T-helper 17 cell (primary cell): ENCODE measurements at regions not wholly inside any gene's neighbourhood (a gene's known extent, or its start where the extent isn't known, plus 50 kb on each side); places are given as distances from the start of the nearest gene placed in this dataset.
"Not testable (repeated sequence)": the region's sequence is repeated elsewhere in the genome, so short reads cannot be mapped to it uniquely, and the experiment has no call there.

Experiments used
- ATAC-seq: fragments of 150-1000 bp; cut with Tn5 transposase; 2 replicates; pipeline ENCODE4 v1.10.0; 2021; ENCODE audit warnings: mild to moderate bottlenecking, moderate library complexity
- DNase-seq, 3 donors: peaks; one replicate each; pipeline versions ENCODE4 v3.0.0 to v3.0.0-alpha.2; 2020 to 2021
- H3K9me3 ChIP-seq: one replicate; pipeline ENCODE4 v1.7.0; 2013; ENCODE audit warnings: low read length, mild to moderate bottlenecking; ENCODE audit not compliant: control insufficient read depth, poor library complexity, severe bottlenecking
- H3K27ac Mint-ChIP-seq: one replicate; pipeline ENCODE4 v1.8.0; 2022; ENCODE audit warnings: mild to moderate bottlenecking, moderate library complexity, mixed read lengths
- H3K27me3 Mint-ChIP-seq: one replicate; pipeline ENCODE4 v1.8.0; 2022; ENCODE audit warnings: mixed read lengths
- H3K36me3 Mint-ChIP-seq: one replicate; pipeline ENCODE4 v1.8.0; 2022; ENCODE audit warnings: low read depth, mixed read lengths
- H3K4me1 Mint-ChIP-seq: one replicate; pipeline ENCODE4 v1.8.0; 2022; ENCODE audit warnings: mild to moderate bottlenecking, mixed read lengths
- H3K4me3 Mint-ChIP-seq: one replicate; pipeline ENCODE4 v1.8.0; 2022; ENCODE audit warnings: mild to moderate bottlenecking, moderate library complexity, mixed read lengths

DNA sequence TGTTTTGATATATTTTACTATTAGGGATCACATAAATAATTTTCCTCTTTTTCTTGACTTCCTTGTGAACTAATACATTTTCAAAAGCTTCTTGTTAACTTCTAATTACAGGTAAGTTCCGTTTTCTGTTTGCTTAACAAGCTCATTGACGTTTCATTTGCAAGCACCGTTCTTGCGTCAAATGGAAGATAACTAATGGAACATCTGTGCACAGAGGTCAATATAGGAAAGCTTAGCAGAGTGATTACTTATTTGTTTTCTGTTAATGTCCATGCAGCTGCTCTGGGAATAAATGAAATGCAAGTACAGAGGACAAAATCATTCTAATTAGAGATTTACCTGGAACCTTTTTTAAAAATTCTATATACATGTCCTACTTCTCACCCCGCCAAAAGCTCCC lies 115.5 kb upstream of the C2CD4B start:
- H3K27me3 Mint-ChIP-seq, result peaks cover 61% of the 10 kb centered on the region
- no peak overlapping the region for H3K4me3 Mint-ChIP-seq
- ATAC-seq, result no peak
- H3K27ac Mint-ChIP-seq, result no peak overlapping the region
- peaks cover 2% of the 10 kb centered on the region for H3K36me3 Mint-ChIP-seq
- DNase-seq, result no peak
- no peaks in the 10 kb centered on the region for H3K4me1 Mint-ChIP-seq
- H3K9me3 ChIP-seq, result no peaks in the 10 kb centered on the region

DNA sequence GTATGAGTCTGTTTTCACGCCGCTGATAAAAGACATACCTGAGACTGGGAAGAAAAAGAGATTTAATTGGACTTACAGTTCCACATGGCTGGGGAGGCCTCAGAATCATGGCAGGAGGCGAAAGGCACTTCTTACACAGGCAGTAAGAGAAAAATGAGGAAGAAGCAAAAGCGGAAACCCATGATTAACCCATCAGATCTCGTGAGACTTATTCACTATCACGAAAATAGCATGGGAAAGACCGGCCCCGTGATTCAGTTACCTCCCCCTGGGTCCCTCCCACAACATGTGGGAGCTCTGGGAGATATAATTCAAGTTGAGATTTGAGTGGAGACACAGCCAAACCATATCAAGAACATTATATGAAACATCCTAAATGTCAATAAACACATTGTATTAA lies 116.7 kb upstream of the C2CD4B start:
- not testable (repeated sequence) for H3K9me3 ChIP-seq, ATAC-seq, DNase-seq, H3K27ac Mint-ChIP-seq, H3K4me3 Mint-ChIP-seq, H3K36me3 Mint-ChIP-seq, H3K4me1 Mint-ChIP-seq
- peaks cover 67% of the 10 kb centered on the region for H3K27me3 Mint-ChIP-seq

DNA sequence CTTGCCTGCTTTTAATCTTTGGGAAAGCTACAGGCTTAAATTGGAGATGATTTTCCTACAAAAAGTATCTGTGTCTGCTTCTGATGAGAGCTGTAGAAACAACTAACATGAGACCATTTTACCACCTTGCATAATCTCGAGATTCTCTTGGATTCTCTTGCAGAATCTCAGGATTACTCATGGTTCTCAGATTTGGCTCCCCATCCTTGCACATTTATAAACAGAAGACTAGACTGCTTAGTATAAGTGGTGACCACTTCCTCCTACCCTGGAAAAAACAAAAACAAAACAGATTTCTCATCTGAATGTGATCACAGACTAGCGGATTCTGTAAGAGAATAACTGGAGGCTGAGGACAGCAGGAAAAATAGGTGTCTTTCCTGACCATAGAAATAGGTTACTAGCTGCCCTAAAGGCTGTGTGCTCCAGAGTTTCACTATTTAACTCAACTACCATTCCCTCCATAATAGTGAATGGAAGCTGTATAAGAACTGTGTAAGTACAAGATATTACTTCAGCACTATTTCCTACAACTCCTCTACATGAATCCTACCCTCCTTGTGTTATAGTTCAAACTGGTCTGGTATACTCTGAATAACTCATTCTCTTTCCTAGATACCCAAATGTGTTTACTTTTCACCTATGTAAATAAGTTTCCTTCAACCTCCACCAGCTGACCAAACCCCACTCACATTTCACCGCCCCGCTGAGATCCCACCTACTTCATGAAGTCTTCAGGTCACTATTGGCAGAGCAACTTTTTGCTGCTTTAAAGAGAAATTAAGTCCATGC lies 122.2 kb upstream of the C2CD4B start:
- no peak overlapping the region for H3K27ac Mint-ChIP-seq
- ATAC-seq (no peak), DNase-seq (no peak)
- H3K9me3 ChIP-seq, result no peaks in the 10 kb centered on the region
- H3K4me1 Mint-ChIP-seq, result peaks cover 7% of the 10 kb centered on the region
- peaks cover 52% of the 10 kb centered on the region for H3K27me3 Mint-ChIP-seq
- peaks cover 9% of the 10 kb centered on the region for H3K36me3 Mint-ChIP-seq
- no peak overlapping the region for H3K4me3 Mint-ChIP-seq

DNA sequence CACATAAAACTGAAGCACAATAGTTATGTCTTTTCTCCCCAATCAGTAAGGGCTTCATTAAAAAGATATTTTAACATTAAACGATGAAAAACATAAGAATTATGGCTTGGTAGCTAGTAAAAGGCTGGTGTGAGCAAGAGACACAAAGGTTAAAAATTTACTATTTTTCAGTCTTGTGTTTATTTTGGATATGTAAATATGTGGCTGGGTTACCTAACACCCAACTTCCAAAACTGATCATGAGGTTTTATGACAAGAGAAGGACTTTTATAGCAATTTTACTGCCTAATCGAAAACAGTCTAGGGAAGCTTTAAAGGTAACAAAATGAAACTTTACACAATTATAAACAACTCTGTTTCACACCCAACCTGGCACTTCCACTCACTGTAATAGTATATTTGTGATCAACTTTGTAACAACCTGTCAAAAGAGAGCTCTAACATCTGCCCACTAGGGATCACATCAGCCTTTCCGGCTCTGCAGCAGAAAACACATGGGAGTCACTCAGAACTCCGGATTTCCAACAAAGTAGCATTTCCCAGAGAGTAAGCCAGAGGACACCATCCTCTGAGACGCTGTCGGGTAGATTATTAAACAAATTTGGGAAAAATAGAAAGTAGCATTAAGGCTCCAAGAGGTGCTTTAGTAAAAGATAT lies 123.4 kb upstream of the C2CD4B start:
- H3K4me1 Mint-ChIP-seq, result peaks cover 7% of the 10 kb centered on the region
- ATAC-seq (no peak), DNase-seq (no peak)
- peaks cover 52% of the 10 kb centered on the region for H3K27me3 Mint-ChIP-seq
- H3K4me3 Mint-ChIP-seq, result no peak overlapping the region
- no peaks in the 10 kb centered on the region for H3K9me3 ChIP-seq
- no peak overlapping the region for H3K27ac Mint-ChIP-seq
- peaks cover 7% of the 10 kb centered on the region for H3K36me3 Mint-ChIP-seq

DNA sequence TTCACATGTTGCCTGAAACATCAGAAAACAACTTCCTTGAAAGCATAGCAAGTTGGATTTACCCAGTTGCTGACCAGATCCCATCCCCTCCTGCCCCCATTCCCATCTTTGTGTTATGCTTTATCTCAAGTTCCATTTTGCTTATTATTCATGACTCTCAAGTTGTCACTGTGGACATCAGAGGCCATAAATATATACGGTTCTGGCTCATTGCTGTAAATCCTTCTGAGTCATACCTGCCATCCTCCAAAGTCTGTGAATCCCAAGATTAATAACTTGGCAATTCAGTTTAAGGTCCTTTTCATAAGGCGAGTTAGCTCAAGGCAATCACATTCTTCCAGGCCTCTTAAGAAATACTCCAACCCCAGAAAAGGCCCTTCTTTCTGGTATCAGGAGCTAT lies 126.2 kb upstream of the C2CD4B start:
- Mint-ChIP-seq H3K27me3 (peaks cover 32% of the 10 kb centered on the region), H3K36me3 (peaks cover 7% of the 10 kb centered on the region), H3K4me3 (no peak overlapping the region), H3K4me1 (peaks cover 7% of the 10 kb centered on the region), H3K27ac (no peak overlapping the region)
- ATAC-seq, result no peak
- DNase-seq, result no peak
- no peaks in the 10 kb centered on the region for H3K9me3 ChIP-seq

DNA sequence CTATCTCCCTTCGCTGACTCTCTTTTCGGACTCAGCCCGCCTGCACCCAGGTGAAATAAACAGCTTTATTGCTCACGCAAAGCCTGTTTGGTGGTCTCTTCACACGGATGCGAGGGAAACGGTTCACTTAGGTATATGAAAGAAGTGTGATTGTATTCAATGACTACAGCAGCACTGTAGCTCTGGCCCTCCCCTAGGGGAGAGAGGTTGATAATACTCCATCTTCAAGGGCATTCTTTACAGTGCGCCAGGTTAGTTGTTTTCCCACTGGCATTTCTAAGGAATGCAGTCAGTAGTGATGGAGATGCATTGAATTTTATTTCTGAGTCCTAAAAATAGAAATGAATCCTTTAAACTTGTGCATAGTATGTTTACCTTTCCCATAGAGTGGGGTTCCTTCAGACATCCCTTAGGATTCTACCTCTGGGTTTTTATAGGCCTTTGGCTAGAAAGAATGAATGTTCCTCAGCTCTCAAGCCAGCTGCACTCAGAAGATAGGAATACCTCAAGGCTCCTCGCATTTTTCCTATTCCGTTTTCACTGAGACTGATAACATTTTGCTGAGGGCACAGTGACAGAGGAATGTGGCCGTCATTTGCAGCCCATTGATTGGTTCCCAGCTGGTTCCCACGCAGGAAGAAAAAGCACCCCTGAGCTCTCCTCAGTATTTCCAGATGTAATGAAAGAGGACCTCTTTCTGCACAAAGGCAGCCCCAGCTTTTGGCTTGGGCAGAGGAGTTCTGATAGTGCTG lies 131.8 kb upstream of the C2CD4B start:
- Mint-ChIP-seq H3K4me3 (no peak overlapping the region), H3K4me1 (no peaks in the 10 kb centered on the region), H3K36me3 (no peaks in the 10 kb centered on the region), H3K27me3 (peaks cover 20% of the 10 kb centered on the region), H3K27ac (no peak overlapping the region)
- no peaks in the 10 kb centered on the region for H3K9me3 ChIP-seq
- ATAC-seq (no peak), DNase-seq (no peak)

DNA sequence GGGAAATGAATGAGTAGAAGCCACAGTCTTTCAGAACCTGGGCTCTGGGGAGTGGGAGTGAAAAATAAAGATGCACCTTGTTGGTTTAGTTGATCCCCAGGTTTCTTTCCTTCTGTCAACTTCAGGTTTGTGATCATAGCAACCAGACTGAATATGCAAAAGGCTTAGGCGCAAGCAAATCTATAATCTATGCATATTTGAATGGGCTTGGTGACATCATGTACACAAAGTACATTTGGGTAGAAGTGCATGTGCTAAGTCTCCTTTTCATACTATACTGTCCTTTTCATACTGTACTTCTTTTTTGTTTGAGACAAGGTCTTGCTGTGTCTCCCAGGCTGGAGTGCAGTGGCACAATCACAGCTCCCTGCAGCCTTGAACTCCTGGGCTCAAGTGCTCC lies 132.4 kb upstream of the C2CD4B start:
- Mint-ChIP-seq H3K4me3 (no peak overlapping the region), H3K36me3 (no peaks in the 10 kb centered on the region), H3K4me1 (no peaks in the 10 kb centered on the region), H3K27ac (no peak overlapping the region), H3K27me3 (peaks cover 26% of the 10 kb centered on the region)
- H3K9me3 ChIP-seq, result no peaks in the 10 kb centered on the region
- ATAC-seq (no peak), DNase-seq (no peak)

DNA sequence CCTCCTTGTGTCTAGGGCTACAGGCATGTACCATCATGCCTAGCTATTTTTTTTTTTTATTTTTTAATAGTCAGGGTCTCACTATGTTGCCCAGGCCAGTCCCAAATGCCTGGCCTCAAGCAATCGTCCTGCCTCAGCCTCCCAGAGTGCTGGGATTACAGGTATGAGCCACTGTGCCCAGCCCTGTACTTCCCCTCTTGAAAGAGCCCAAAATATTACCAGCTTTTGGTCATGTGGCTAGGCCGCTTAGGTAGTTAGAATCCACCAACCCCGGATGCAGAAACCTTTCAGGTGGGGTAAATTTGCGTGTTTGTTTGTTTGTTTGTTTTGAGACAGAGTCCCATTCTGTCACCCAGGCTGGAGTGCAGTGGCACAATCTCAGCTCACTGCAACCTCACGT lies 132.8 kb upstream of the C2CD4B start:
- no peaks in the 10 kb centered on the region for H3K4me1 Mint-ChIP-seq
- no peak overlapping the region for H3K27ac Mint-ChIP-seq
- no peak for DNase-seq
- H3K4me3 Mint-ChIP-seq, result no peak overlapping the region
- no peaks in the 10 kb centered on the region for H3K36me3 Mint-ChIP-seq
- no peaks in the 10 kb centered on the region for H3K9me3 ChIP-seq
- H3K27me3 Mint-ChIP-seq, result peaks cover 21% of the 10 kb centered on the region
- ATAC-seq, result no peak

DNA sequence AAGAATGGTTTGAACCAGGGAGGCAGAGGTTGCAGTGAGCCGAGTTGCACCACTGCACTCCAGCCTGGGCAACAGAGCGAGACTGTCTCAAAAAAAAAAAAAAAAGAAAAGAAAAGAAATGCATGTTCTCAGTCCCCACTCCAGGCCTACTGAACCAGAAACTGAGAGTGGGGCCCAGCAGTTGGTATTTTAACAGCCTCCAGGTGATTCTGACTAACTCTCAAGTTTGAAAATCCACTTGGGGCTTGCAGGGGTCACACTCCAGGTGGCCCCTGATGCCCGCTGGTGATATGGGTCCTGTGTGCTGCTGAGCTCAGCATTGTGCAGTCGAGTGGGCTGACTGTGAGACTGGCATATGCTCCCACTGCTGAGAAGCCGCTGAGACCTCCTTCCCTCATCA lies 133.7 kb upstream of the C2CD4B start:
- no peaks in the 10 kb centered on the region for H3K9me3 ChIP-seq
- H3K36me3 Mint-ChIP-seq, result no peaks in the 10 kb centered on the region

DNA sequence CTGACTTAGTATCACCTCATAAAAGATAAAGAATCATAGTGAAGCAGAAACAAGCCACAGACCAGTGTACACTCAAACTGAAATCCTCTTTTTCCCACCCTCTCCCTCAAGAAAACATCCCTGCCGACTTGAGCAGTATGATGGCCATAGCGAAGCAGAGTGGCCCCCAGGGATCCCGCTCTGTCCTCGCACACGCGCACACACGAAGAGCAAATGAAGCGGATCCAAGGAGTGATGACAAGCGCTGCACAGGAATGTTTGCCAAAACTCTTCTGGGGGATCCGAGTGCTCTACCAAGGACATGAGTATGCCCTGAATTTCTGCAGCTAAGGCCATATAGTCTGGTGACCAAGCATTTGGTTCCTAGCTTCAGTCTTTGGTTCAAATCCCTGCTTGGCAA lies 134.5 kb upstream of the C2CD4B start:
- Mint-ChIP-seq H3K36me3 (no peaks in the 10 kb centered on the region), H3K4me1 (no peaks in the 10 kb centered on the region), H3K27me3 (peaks cover 27% of the 10 kb centered on the region), H3K4me3 (no peak overlapping the region), H3K27ac (no peak overlapping the region)
- no peak for DNase-seq
- ATAC-seq, result no peak
- H3K9me3 ChIP-seq, result no peaks in the 10 kb centered on the region

More for the DNA sequence above, 133.7 kb upstream of the C2CD4B start:
- ATAC-seq (no peak), DNase-seq (no peak)
- Mint-ChIP-seq H3K27me3 (peaks cover 20% of the 10 kb centered on the region), H3K4me1 (no peaks in the 10 kb centered on the region), H3K27ac (no peak overlapping the region), H3K4me3 (no peak overlapping the region)

DNA sequence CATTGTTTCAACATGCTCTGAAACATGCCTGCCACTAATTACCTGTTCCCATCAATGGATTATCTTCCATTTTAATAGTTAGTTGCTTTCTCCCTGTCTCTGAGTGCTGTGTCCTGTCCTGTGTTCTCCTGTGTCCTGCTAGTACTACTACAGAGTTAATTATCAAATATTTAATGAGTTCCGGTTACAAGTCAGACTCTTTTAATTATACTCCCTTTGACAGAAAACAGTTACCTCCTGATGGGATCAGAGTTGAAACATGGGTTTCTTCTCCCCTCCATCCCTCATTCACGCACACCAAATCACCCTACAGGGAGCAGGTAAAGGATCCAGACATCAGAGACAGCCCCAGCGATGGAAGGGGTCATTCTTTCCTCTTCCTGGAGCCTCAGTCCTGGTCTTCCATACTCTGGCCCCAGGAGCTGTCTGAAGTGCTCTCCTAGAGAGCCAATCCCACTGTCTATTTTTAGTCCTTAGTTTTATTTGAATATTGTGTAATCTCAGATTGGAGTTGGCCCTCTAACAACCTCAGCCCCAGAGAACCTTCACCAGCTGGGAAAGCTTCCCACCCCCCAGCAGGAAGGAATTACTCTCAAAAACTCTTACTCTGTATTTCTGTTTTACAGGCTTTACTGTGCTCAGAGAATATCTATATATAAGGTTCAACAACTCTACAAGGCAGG lies 137.0 kb upstream of the C2CD4B start:
- peaks cover 7% of the 10 kb centered on the region for H3K4me1 Mint-ChIP-seq
- H3K4me3 Mint-ChIP-seq, result no peak overlapping the region
- ATAC-seq (no peak), DNase-seq (no peak)
- H3K27me3 Mint-ChIP-seq, result peaks cover 36% of the 10 kb centered on the region
- H3K27ac Mint-ChIP-seq, result no peak overlapping the region
- H3K9me3 ChIP-seq, result no peaks in the 10 kb centered on the region
- H3K36me3 Mint-ChIP-seq, result no peaks in the 10 kb centered on the region

DNA sequence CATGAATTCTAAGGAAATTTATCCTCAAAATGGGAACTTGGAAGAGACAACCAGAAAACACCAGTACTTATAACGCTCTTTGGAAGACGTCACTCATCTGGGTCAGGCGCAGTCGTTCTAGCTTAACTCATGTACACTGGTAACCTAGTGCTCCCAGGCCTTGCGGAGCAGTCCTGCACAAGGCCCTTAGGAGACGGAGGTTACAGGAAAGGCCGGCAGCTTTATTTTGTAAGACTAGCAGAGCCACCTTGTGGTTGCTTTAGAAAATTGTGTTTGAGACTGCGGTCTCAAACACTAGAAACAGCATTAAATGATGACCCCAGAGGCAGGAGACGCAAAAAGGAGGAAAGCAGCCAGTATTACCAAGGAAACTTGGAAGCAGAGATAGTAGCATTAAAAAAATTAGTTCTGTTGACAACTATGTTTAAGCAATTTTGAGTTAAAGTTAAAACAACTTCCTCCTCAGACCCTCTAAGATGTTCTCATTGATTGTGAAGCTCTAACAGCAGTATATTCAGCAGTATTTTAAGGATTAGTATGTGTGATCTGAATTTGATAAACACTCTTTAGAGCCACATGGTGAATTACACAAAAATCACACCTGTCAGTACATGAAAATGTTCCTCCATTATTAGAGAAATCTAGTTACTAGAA lies 141.9 kb upstream of the C2CD4B start:
- no peaks in the 10 kb centered on the region for H3K36me3 Mint-ChIP-seq
- peak overlapping the region; percentile 80 for H3K4me3 Mint-ChIP-seq
- peaks cover 7% of the 10 kb centered on the region for H3K4me1 Mint-ChIP-seq
- peaks cover 55% of the 10 kb centered on the region for H3K27me3 Mint-ChIP-seq
- peak overlapping the region; percentile 79 for H3K27ac Mint-ChIP-seq
- H3K9me3 ChIP-seq, result no peaks in the 10 kb centered on the region
- DNase-seq, result no peak
- no peak for ATAC-seq

DNA sequence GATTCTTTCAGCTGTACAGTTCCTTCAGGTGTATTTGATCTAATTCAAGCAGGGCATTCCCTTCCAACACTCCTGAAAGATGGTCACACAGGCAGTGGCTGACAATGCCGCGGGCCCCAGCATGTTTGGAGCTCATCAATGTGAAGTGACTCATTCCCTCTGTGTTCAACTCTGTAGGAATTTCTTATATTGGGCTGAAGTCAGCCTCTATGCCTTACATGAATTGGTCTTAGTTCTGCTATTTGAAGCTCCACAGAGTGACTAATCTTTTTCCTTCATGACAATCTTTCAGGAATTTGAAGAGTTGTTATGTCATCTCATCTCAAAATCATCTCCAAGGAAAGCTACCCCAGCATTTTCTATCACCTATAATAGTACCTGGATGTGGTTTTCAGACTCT lies 142.5 kb upstream of the C2CD4B start:
- Mint-ChIP-seq H3K4me3 (no peak overlapping the region), H3K4me1 (peaks cover 7% of the 10 kb centered on the region), H3K36me3 (no peaks in the 10 kb centered on the region), H3K27me3 (peaks cover 56% of the 10 kb centered on the region), H3K27ac (no peak overlapping the region)
- H3K9me3 ChIP-seq, result no peaks in the 10 kb centered on the region
- DNase-seq (no peak), ATAC-seq (no peak)
